WTC11 (cell line): ENCODE measurements at regions not wholly inside any gene's neighbourhood (a gene's known extent, or its start where the extent isn't known, plus 50 kb on each side); places are given as distances from the start of the nearest gene placed in this dataset.

ENCODE experiments used
- ATAC-seq: fragments of 200-7000 bp; cut with Tn5 transposase; 2 replicates; pipeline ENCODE4 v1.10.0; 2021; ENCODE audit warnings: mild to moderate bottlenecking, moderate library complexity
- CTCF ChIA-PET: fragments of 300-600 bp; sonication (Branson Sonifier 250); formaldehyde crosslinking; loops from one replicate; lab custom pipeline; 2021; ENCODE audit warnings: antibody characterized with exemption; lab: Charles Lee
- POLR2A ChIA-PET: fragments of 350-600 bp; sonication (Branson Sonifier 250); formaldehyde crosslinking; loops from one replicate; lab custom pipeline; 2021; ENCODE audit warnings: antibody characterized with exemption; lab: Charles Lee
- DNase-seq: peaks from one replicate; pipeline ENCODE4 v3.0.0; 2021; ENCODE audit warnings: low spot score
- H3K27ac Mint-ChIP-seq: 2 replicates; pipeline ENCODE4 v1.8.0; 2021; ENCODE audit warnings: mixed read lengths
- H3K27me3 Mint-ChIP-seq: 2 replicates; pipeline ENCODE4 v1.8.0; 2021; ENCODE audit warnings: low read depth, mild to moderate bottlenecking, moderate library complexity, mixed read lengths
- H3K36me3 Mint-ChIP-seq: 2 replicates; pipeline ENCODE4 v1.8.0; 2021; ENCODE audit warnings: mixed read lengths
- H3K4me1 Mint-ChIP-seq: 2 replicates; pipeline ENCODE4 v1.8.0; 2022; ENCODE audit warnings: mixed read lengths
- H3K4me3 Mint-ChIP-seq: 2 replicates; pipeline ENCODE4 v1.8.0; 2021; ENCODE audit warnings: mild to moderate bottlenecking, moderate library complexity, mixed read lengths
- H3K9me3 Mint-ChIP-seq: 2 replicates; pipeline ENCODE4 v1.8.0; 2021; ENCODE audit warnings: mixed read lengths
- FOXJ3 ChIP-seq: sonication (generic); formaldehyde crosslinking; IDR thresholded peaks from 2 replicates; pipeline ENCODE4 v1.9.0; 2021; ENCODE audit warnings: missing genetic modification reagents, mild to moderate bottlenecking, borderline replicate concordance
- JUN ChIP-seq: sonication (generic); formaldehyde crosslinking; IDR thresholded peaks from 2 replicates; pipeline ENCODE4 v1.8.0; 2023; ENCODE audit warnings: mild to moderate bottlenecking, missing genetic modification reagents
- MXD4 ChIP-seq: fragments of 250-450 bp; sonication (Bioruptor Pico); IDR thresholded peaks from 2 replicates; pipeline ENCODE4 v1.8.0; 2021; ENCODE audit warnings: mild to moderate bottlenecking, moderate library complexity, borderline replicate concordance
- OVOL2 ChIP-seq: fragments of 250-450 bp; sonication (Bioruptor Pico); IDR thresholded peaks from 2 replicates; pipeline ENCODE4 v1.9.0; 2021; ENCODE audit warnings: mild to moderate bottlenecking, borderline replicate concordance
- RORB ChIP-seq: fragments of 250-450 bp; sonication (Bioruptor Pico); IDR thresholded peaks from 2 replicates; pipeline ENCODE4 v1.9.0; 2021; ENCODE audit warnings: mild to moderate bottlenecking
- TEAD4 ChIP-seq: sonication (generic); formaldehyde crosslinking; IDR thresholded peaks from 2 replicates; pipeline ENCODE4 v1.8.0; 2022; ENCODE audit warnings: mild to moderate bottlenecking, missing genetic modification reagents
- ZNF317 ChIP-seq: sonication (generic); formaldehyde crosslinking; IDR thresholded peaks from 2 replicates; pipeline ENCODE4 v1.8.1; 2023; ENCODE audit warnings: low read depth, mild to moderate bottlenecking, moderate library complexity, missing genetic modification reagents, borderline replicate concordance
- ZNF416 ChIP-seq: fragments of 250-450 bp; sonication (Bioruptor Pico); IDR thresholded peaks from 2 replicates; pipeline ENCODE4 v1.9.0; 2021; ENCODE audit warnings: mild to moderate bottlenecking, inconsistent platforms
- ZNF423 ChIP-seq: fragments of 250-450 bp; sonication (Bioruptor Pico); IDR thresholded peaks from 2 replicates; pipeline ENCODE4 v2.1.2; 2022; ENCODE audit warnings: mild to moderate bottlenecking, moderate library complexity
- ZNF671 ChIP-seq: fragments of 250-450 bp; sonication (Bioruptor Pico); IDR thresholded peaks from 2 replicates; pipeline ENCODE4 v1.8.0; 2021; ENCODE audit warnings: mild to moderate bottlenecking
- TF ChIP-seq, protein P1 (sequence below): fragments of 250-450 bp; sonication (Bioruptor Pico); IDR thresholded peaks from 2 replicates; pipeline ENCODE4 v1.9.0; 2021; ENCODE audit warnings: mild to moderate bottlenecking, borderline replicate concordance
- TF ChIP-seq, protein P2 (sequence below): sonication (generic); formaldehyde crosslinking; IDR thresholded peaks from 2 replicates; pipeline ENCODE4 v1.8.1; 2023; ENCODE audit warnings: mild to moderate bottlenecking, missing genetic modification reagents, moderate library complexity
- TF ChIP-seq, protein P3 (sequence below): sonication (generic); formaldehyde crosslinking; IDR thresholded peaks from 2 replicates; pipeline ENCODE4 v1.8.0; 2022; ENCODE audit warnings: mild to moderate bottlenecking, missing genetic modification reagents
- TF ChIP-seq, protein P4 (sequence below): fragments of 250-450 bp; sonication (Bioruptor Pico); IDR thresholded peaks from 2 replicates; pipeline ENCODE4 v1.9.0; 2021; ENCODE audit warnings: mild to moderate bottlenecking
- TF ChIP-seq, protein P5 (sequence below): sonication (generic); formaldehyde crosslinking; conservative IDR thresholded peaks from 2 replicates; pipeline ENCODE4 v1.8.1; 2022; ENCODE audit warnings: mild to moderate bottlenecking, missing genetic modification reagents
- TF ChIP-seq, protein P6 (sequence below): sonication (generic); formaldehyde crosslinking; IDR thresholded peaks from 2 replicates; pipeline ENCODE4 v1.8.1; 2022; ENCODE audit warnings: mild to moderate bottlenecking, missing genetic modification reagents, moderate library complexity, borderline replicate concordance

DNA sequence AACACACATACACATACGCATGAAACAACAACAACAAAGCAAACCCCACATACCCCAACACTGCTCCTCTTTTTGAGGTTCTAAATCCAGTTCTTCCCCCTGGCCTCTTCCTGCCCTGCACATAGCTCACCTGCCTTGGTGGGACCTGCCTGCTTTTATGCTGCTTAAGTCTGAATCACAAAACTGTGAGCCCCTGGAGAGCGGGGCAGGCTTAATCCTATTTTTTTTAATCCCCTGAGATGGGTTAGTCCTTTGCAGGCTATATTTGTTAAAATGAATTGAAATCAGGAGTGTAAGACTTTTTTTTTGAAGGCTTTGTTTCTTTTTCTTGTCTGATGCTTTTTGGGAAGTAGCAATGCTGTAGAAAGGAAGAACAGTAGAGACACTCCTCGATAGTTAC lies 84.6 kb upstream of the MAX start (continued):
- TF ChIP-seq, protein P1, sequence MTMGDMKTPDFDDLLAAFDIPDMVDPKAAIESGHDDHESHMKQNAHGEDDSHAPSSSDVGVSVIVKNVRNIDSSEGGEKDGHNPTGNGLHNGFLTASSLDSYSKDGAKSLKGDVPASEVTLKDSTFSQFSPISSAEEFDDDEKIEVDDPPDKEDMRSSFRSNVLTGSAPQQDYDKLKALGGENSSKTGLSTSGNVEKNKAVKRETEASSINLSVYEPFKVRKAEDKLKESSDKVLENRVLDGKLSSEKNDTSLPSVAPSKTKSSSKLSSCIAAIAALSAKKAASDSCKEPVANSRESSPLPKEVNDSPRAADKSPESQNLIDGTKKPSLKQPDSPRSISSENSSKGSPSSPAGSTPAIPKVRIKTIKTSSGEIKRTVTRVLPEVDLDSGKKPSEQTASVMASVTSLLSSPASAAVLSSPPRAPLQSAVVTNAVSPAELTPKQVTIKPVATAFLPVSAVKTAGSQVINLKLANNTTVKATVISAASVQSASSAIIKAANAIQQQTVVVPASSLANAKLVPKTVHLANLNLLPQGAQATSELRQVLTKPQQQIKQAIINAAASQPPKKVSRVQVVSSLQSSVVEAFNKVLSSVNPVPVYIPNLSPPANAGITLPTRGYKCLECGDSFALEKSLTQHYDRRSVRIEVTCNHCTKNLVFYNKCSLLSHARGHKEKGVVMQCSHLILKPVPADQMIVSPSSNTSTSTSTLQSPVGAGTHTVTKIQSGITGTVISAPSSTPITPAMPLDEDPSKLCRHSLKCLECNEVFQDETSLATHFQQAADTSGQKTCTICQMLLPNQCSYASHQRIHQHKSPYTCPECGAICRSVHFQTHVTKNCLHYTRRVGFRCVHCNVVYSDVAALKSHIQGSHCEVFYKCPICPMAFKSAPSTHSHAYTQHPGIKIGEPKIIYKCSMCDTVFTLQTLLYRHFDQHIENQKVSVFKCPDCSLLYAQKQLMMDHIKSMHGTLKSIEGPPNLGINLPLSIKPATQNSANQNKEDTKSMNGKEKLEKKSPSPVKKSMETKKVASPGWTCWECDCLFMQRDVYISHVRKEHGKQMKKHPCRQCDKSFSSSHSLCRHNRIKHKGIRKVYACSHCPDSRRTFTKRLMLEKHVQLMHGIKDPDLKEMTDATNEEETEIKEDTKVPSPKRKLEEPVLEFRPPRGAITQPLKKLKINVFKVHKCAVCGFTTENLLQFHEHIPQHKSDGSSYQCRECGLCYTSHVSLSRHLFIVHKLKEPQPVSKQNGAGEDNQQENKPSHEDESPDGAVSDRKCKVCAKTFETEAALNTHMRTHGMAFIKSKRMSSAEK (CRISPR knock-in tag), result no peak
- no peak for TF ChIP-seq OVOL2
- no peak for TF ChIP-seq RORB (CRISPR knock-in tag)
- TF ChIP-seq JUN (CRISPR knock-in tag), result no peak
- TF ChIP-seq, protein P2, sequence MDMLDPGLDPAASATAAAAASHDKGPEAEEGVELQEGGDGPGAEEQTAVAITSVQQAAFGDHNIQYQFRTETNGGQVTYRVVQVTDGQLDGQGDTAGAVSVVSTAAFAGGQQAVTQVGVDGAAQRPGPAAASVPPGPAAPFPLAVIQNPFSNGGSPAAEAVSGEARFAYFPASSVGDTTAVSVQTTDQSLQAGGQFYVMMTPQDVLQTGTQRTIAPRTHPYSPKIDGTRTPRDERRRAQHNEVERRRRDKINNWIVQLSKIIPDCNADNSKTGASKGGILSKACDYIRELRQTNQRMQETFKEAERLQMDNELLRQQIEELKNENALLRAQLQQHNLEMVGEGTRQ (CRISPR knock-in tag), result no peak
- TF ChIP-seq, protein P3, sequence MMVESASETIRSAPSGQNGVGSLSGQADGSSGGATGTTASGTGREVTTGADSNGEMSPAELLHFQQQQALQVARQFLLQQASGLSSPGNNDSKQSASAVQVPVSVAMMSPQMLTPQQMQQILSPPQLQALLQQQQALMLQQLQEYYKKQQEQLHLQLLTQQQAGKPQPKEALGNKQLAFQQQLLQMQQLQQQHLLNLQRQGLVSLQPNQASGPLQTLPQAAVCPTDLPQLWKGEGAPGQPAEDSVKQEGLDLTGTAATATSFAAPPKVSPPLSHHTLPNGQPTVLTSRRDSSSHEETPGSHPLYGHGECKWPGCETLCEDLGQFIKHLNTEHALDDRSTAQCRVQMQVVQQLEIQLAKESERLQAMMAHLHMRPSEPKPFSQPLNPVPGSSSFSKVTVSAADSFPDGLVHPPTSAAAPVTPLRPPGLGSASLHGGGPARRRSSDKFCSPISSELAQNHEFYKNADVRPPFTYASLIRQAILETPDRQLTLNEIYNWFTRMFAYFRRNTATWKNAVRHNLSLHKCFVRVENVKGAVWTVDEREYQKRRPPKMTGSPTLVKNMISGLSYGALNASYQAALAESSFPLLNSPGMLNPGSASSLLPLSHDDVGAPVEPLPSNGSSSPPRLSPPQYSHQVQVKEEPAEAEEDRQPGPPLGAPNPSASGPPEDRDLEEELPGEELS (CRISPR knock-in tag), result no peak
- TF ChIP-seq MXD4 (CRISPR knock-in tag), result no peak
- no peak for TF ChIP-seq TEAD4 (CRISPR knock-in tag)
- TF ChIP-seq ZNF317, result no peak
- TF ChIP-seq, protein P4, sequence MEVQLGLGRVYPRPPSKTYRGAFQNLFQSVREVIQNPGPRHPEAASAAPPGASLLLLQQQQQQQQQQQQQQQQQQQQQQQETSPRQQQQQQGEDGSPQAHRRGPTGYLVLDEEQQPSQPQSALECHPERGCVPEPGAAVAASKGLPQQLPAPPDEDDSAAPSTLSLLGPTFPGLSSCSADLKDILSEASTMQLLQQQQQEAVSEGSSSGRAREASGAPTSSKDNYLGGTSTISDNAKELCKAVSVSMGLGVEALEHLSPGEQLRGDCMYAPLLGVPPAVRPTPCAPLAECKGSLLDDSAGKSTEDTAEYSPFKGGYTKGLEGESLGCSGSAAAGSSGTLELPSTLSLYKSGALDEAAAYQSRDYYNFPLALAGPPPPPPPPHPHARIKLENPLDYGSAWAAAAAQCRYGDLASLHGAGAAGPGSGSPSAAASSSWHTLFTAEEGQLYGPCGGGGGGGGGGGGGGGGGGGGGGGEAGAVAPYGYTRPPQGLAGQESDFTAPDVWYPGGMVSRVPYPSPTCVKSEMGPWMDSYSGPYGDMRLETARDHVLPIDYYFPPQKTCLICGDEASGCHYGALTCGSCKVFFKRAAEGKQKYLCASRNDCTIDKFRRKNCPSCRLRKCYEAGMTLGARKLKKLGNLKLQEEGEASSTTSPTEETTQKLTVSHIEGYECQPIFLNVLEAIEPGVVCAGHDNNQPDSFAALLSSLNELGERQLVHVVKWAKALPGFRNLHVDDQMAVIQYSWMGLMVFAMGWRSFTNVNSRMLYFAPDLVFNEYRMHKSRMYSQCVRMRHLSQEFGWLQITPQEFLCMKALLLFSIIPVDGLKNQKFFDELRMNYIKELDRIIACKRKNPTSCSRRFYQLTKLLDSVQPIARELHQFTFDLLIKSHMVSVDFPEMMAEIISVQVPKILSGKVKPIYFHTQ (CRISPR knock-in tag), result no peak
- TF ChIP-seq, protein P5, sequence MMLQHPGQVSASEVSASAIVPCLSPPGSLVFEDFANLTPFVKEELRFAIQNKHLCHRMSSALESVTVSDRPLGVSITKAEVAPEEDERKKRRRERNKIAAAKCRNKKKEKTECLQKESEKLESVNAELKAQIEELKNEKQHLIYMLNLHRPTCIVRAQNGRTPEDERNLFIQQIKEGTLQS (CRISPR knock-in tag), result no peak
- TF ChIP-seq, protein P6, sequence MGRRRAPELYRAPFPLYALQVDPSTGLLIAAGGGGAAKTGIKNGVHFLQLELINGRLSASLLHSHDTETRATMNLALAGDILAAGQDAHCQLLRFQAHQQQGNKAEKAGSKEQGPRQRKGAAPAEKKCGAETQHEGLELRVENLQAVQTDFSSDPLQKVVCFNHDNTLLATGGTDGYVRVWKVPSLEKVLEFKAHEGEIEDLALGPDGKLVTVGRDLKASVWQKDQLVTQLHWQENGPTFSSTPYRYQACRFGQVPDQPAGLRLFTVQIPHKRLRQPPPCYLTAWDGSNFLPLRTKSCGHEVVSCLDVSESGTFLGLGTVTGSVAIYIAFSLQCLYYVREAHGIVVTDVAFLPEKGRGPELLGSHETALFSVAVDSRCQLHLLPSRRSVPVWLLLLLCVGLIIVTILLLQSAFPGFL (CRISPR knock-in tag), result no peak

DNA sequence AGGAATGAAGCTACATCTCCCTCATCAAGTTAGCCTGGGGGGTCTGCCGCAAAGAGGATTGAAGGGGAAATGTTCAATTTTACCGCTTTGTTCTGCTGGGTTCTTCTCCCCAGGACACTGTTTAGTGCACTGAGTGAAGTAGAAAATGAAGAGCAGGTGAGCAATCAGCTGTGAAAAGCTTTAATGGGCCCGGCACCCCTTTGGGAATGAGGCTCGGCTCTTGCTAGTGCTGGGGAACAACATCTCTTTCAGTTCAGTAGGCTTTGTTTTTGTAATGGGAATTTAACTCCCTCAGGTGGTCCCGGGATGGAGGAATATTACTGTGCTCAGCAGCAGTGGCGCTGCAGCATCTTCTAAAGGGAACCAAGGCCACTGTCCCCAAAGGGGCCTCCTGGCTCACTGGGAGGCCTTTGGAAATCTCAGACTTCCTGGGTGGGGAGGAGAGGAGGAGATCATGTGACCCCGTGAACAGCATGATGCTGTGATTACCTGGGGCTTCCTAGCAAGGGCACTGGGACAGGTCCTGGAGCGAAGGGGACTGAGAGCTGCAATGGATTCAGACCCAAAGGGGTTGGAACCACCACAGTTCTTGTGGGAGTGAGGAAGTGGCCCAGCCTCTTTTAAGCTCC lies 85.2 kb upstream of the MAX start:
- H3K9me3 Mint-ChIP-seq, result peaks cover 7% of the 10 kb centered on the region
- peak overlapping the region; percentile 22 for H3K27ac Mint-ChIP-seq
- peak; percentile 49 for DNase-seq
- H3K4me3 Mint-ChIP-seq, result peak overlapping the region; percentile 2
- H3K27me3 Mint-ChIP-seq, result peaks cover 20% of the 10 kb centered on the region
- H3K4me1 Mint-ChIP-seq, result peaks cover 42% of the 10 kb centered on the region
- ATAC-seq, result peak; percentile 79
- POLR2A ChIA-PET, result no interaction called here
- H3K36me3 Mint-ChIP-seq, result peaks cover 6% of the 10 kb centered on the region
- TF ChIP-seq ZNF416 (CRISPR knock-in tag), result 0 out of 2 replicates have a peak, but pooled peaks have one; percentile 32
- no peak for TF ChIP-seq FOXJ3
- TF ChIP-seq, protein P2 (CRISPR knock-in tag), result peak; percentile 74
- no peak for TF ChIP-seq ZNF671 (CRISPR knock-in tag)
- peak; percentile 97 for TF ChIP-seq ZNF423 (CRISPR knock-in tag)
- CTCF ChIA-PET, result interaction anchor here (0.6 to 1.6 kb wide), 7 partner anchors 13 to 226 kb away, joined by 3 to 4 read pairs (median 3); partner anchors contain the start of gene FNTB
